Non-pigmented ciliary epithelial cell (primary cell): ENCODE measurements at regions not wholly inside any gene's neighbourhood (a gene's known extent, or its start where the extent isn't known, plus 50 kb on each side); places are given as distances from the start of the nearest gene placed in this dataset.
"Not testable (repeated sequence)": the region's sequence is repeated elsewhere in the genome, so short reads cannot be mapped to it uniquely, and the experiment has no call there.

Source experiments
- DNase-seq: peaks from one replicate; pipeline ENCODE4 v3.0.0-alpha.2; 2010; ENCODE audit warnings: low read depth

GRCh38 chr16:64356267-64356666 is 765.6 kb downstream of the CDH11 start:
- peak; percentile 55 for DNase-seq

GRCh38 chr16:64352246-64352645 is 769.6 kb downstream of the CDH11 start:
- DNase-seq, result no peak

- no peak for DNase-seq
Measured at GRCh38 chr16:64351121-64351520, 770.7 kb downstream of the CDH11 start.

GRCh38 chr16:64346080-64346479 is 775.8 kb downstream of the CDH11 start:
- DNase-seq, result no peak

DNA sequence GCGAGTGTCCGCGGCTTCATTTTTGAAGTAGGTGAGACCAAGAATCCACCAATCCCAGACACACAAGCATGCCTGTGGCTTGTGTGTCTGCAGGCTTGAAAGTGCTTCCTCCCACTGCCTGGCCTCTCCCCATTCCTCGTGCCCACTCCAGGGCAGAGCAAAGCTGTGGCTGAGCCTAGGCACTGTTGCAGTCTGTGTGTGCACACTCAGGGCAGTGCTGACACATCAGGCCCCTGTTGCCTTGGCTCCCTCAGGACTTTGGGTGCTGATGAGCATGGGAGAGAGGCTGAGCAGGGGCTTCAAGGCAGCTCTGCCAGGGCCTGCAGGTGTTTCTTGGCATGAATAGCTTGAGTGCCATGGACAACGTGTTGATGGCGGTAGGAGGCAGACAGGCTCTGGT is 776.7 kb downstream of the CDH11 start:
- DNase-seq, result no peak

GRCh38 chr16:64343820-64344443 is 777.9 kb downstream of the CDH11 start:
- DNase-seq, result not testable (repeated sequence)

GRCh38 chr16:64343061-64343819 is 778.6 kb downstream of the CDH11 start:
- DNase-seq, result no peak

DNA sequence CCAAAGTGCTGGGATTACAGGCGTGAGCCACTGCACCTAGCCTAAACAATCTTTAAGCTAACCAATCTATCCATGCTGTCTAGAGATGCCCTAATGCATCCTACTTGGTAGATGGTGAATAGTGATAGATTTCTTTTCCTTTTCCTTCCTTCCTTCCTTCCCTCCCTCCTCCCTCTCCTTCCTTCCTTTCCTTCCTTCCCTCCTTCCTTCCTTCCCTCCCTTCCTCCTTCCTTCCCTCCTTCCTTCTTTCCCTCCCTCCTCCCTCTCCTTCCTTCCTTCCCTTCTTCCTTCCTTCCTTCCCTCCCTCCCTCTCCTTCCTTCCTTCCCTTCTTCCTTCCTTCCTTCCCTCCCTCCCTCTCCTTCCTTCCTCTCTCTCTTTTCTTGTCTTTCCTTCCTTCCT is 780.5 kb downstream of the CDH11 start:
- DNase-seq, result not testable (repeated sequence)

GRCh38 chr16:64339052-64339770 is 782.7 kb downstream of the CDH11 start:
- no peak for DNase-seq

GRCh38 chr16:64321881-64322280 is 800.0 kb downstream of the CDH11 start:
- DNase-seq, result no peak

DNA sequence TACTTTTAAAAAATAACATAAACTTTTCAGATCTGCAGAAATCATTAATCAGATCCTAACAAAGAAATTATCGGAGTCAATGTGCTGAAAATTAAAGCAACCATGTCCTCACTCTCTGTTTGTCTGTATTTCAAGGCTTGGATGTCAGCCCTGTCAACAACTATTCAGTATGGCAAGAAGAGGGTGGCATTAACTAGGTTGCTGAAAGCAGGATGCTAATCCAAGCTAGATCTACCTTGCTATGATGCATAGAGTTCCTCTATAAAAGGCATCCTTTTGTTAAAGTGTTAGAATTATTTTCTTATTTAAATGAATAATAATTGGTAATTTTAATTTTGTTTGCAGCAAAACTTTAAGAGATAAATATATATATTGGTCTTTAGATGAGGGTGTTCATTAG is 800.8 kb downstream of the CDH11 start:
- DNase-seq, result no peak

DNA sequence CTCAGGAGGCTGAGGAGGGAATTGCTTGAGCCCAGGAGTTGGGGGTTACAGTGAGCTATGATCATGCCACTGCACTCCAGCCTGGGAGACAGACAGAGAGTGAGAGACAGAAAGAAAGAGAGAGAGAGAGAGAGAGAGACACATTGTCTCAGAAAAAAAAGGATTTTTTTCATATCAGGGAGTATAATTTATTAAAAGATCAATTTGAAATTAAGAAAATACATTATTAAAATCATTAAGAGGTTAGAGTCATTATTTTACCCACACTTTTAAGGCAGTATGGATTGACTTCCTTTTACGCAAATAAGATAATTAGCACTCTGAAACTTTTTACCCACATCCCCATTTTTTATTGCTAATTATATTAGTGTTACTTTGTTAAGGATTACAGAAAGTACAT is 804.3 kb downstream of the CDH11 start:
- no peak for DNase-seq

DNA sequence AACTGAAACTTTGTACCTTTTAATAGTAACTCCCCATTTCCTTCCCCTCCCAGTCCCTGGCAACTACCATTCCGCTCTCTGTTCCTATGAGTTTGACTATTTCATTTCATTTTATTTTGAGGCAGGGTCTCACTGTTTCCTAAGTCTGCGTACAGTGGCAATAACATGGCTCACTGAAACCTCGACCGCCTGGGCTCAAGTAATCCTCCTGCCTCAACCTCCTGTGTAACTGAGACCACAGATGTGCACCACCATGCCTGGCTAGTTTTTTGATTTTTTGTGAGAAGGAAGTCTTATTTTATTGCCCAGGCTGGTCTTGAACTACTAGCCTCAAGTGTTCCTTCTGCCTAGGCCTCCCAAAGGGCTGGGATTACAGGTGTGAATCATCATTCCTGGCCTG is 808.1 kb downstream of the CDH11 start:
- DNase-seq, result no peak

GRCh38 chr16:64312980-64313379 is 808.9 kb downstream of the CDH11 start:
- no peak for DNase-seq

DNA sequence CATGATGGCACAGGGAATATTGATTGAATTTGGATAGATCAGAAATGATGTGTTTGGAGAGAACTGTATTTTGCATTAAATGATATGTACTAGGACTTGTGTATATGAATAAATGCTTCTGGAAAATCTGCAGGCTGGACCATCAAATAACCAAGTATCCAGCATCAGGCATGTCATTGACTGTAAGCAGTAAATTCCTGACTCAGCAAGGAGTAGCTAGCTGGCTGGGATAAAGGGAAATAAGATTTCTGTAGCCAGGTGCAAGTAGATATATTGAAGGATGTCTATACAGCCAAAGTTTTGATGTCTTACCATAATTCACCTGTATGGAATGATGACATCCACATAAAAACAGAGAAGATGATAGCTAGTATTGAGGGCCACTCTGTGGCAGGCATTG is 809.6 kb downstream of the CDH11 start:
- no peak for DNase-seq

DNA sequence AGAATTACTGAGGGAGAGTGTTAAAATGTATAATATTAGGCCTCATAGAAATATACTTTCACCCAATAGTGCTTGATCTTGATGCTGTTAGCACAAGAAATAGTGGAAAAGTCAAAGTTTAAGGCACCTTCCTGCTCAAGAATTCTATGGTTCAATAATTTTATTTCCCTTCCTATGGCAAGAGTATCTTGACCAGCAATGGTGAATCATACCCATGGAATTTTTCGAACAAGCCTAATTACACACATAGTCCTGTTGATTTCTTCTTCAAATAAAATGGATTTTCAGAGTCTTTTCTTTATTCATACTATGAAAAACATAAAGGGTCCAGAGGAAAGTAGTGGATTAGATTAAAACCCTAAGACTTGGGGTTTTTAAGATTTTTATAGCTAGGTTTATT is 810.6 kb downstream of the CDH11 start:
- peak; percentile 3 for DNase-seq

GRCh38 chr16:64309398-64310110 is 812.3 kb downstream of the CDH11 start:
- no peak for DNase-seq

DNA sequence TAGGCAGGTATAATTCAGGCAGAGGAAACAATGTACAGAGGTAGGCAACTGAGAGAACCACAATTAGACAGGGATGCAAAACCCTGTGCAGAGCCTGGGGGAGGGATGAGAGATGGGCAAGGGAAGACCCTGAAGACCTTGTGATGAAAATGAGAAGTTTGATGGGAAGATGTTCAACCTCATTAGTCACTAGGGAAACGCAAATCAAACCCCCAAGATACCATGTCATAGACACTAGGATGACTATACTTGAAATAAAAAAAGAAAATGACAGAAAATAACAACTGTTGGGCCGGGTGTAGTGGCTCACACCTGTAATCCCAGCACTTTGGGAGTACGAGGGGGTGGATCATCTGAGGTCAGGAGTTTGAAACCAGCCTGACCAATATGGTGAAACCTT is 813.1 kb downstream of the CDH11 start:
- no peak for DNase-seq

DNA sequence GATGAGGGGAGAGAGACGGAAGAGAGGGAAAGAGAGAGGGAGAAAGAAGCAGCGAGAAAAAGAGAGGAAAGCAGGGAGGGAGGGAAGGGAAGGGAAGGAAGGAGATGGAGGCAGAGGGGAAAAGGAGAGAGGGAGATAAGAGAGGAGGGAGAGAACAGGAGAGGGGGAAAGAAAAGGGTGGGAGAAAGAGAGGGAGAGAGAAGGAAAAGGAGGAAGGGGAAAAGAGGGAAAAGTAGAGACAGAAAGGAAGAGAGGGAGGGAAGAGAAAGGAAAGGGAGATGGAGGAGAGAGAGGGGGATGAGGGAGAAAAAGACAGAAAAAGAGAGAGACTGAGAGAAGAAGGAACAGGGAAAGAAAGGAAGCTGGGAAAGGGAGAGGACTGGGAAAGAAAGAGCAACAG is 814.4 kb downstream of the CDH11 start:
- DNase-seq, result no peak

DNA sequence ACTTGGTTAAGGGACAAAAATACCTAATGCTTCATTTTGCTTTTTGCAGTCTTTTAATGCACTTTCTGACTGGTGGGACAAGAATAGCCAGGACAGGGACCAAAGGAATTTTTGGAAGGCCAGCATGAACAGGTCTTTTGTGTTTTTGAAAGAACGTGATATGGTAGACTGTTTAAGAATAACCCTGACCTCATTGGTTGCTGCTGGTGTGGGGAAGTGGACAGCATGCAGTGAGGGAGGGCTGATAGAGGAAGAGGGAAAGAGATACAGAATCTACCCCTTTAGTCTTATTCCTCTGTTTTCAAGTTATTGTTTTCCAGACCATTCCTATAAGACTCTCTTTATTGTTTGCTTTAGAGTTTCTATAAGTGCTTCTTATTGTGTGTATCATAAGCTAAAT is 816.2 kb downstream of the CDH11 start:
- no peak for DNase-seq

GRCh38 chr16:64304951-64305350 is 816.9 kb downstream of the CDH11 start:
- no peak for DNase-seq

- no peak for DNase-seq
Measured at GRCh38 chr16:64304396-64304795, 817.5 kb downstream of the CDH11 start.
